Fibroblast of lung (primary cell): ENCODE measurements at regions not wholly inside any gene's neighbourhood (a gene's known extent, or its start where the extent isn't known, plus 50 kb on each side); places are given as distances from the start of the nearest gene placed in this dataset.

Source experiments
- DNase-seq, 2 donors: peaks; one replicate each; pipeline versions ENCODE4 v3.0.0 to v3.0.0-alpha.2; 2010; ENCODE audit warnings: low read depth in 2 of 2
- H2AFZ ChIP-seq: 2 replicates; pipeline ENCODE4 v1.5.1; 2012; ENCODE audit warnings: low read length, control low read depth, inconsistent platforms
- H3K27ac ChIP-seq: 2 replicates; pipeline ENCODE4 v1.5.1; 2011; ENCODE audit warnings: low read length, control low read depth; ENCODE audit not compliant: insufficient read depth
- H3K27me3 ChIP-seq: 2 replicates; pipeline ENCODE4 v1.5.1; 2011; ENCODE audit warnings: mild to moderate bottlenecking, low read length; ENCODE audit not compliant: control insufficient read depth, insufficient read depth
- H3K36me3 ChIP-seq: 2 replicates; pipeline ENCODE4 v1.5.1; 2011; ENCODE audit warnings: low read length; ENCODE audit not compliant: control insufficient read depth, insufficient read depth
- H3K4me1 ChIP-seq: 2 replicates; pipeline ENCODE4 v1.5.1; 2011; ENCODE audit warnings: low read length; ENCODE audit not compliant: control insufficient read depth, insufficient read depth; ENCODE audit errors: extremely low read depth
- H3K4me2 ChIP-seq: 2 replicates; pipeline ENCODE4 v1.5.1; 2011; ENCODE audit warnings: low read length, control low read depth; ENCODE audit not compliant: insufficient read depth; ENCODE audit errors: extremely low read depth
- H3K4me3 ChIP-seq, 4 experiments: fragments of 200-600 bp in 1 of 4; sonication (generic) in 1 of 4; replicated peaks in 1 of 4; 2 replicates each; pipeline ENCODE4 v1.5.1; 2011 to 2016; ENCODE audit warnings: low read length in 4 of 4, low read depth in 3 of 4, mild to moderate bottlenecking in 3 of 4, control low read depth in 2 of 4, inconsistent platforms in 1 of 4, mixed read lengths in 1 of 4; ENCODE audit not compliant: insufficient read depth in 1 of 4; ENCODE audit errors: control extremely low read depth in 1 of 4
- H3K79me2 ChIP-seq: 2 replicates; pipeline ENCODE4 v1.5.1; 2012; ENCODE audit warnings: mild to moderate bottlenecking, low read length, inconsistent platforms; ENCODE audit not compliant: control insufficient read depth, insufficient read depth
- H3K9ac ChIP-seq: 2 replicates; pipeline ENCODE4 v1.5.1; 2011; ENCODE audit warnings: mild to moderate bottlenecking, low read length, control low read depth; ENCODE audit not compliant: insufficient read depth
- H3K9me3 ChIP-seq: 2 replicates; pipeline ENCODE4 v1.5.1; 2012; ENCODE audit warnings: low read depth, low read length; ENCODE audit not compliant: control insufficient read depth, insufficient read depth
- H4K20me1 ChIP-seq: 2 replicates; pipeline ENCODE4 v1.5.1; 2011; ENCODE audit warnings: low read length; ENCODE audit not compliant: control insufficient read depth, insufficient read depth; ENCODE audit errors: extremely low read depth
- CTCF ChIP-seq, 2 donors: IDR thresholded peaks in 1 of 2; conservative IDR thresholded peaks in 1 of 2; 1 replicate in 1 of 2; 2 replicates in 1 of 2; pipeline ENCODE4 v1.5.1; 2011 to 2012; ENCODE audit warnings: low read length in 2 of 2, control low read depth in 1 of 2, inconsistent platforms in 1 of 2, low read depth in 1 of 2, mild to moderate bottlenecking in 1 of 2
- EZH2 ChIP-seq: IDR thresholded peaks from 2 replicates; pipeline ENCODE4 v1.5.1; 2012; ENCODE audit warnings: low read length, control low read depth, mild to moderate bottlenecking; ENCODE audit errors: missing control alignments

- no peaks in the 10 kb centered on the region for H3K36me3 ChIP-seq
- no peak overlapping the region for H3K27ac ChIP-seq
- H2AFZ ChIP-seq: no peak overlapping the region
- H3K27me3 ChIP-seq: no peaks in the 10 kb centered on the region
- no peak overlapping the region for H3K4me2 ChIP-seq
- H4K20me1 ChIP-seq: no peaks in the 10 kb centered on the region
- no peaks in the 10 kb centered on the region for H3K79me2 ChIP-seq
- no peaks in the 10 kb centered on the region for H3K9me3 ChIP-seq
- H3K9ac ChIP-seq: no peak overlapping the region
- H3K4me1 ChIP-seq: no peaks in the 10 kb centered on the region
- no peak overlapping the region for H3K4me3 ChIP-seq
- TF ChIP-seq EZH2 (no peak), CTCF (conservative IDR thresholded peaks at IDR 0.05 in 1 of 2, IDR thresholded peaks at IDR 0.05 in 1 of 2; ENCODE audit: low read depth in 1 of 2, low read length in 2 of 2) (no peak)
- no peak for DNase-seq
Measured at GRCh38 chr5:96609369-96609768, 52.8 kb upstream of the CAST start.

GRCh38 chr5:96610747-96611146, 51.4 kb upstream of the CAST start:
- Histone ChIP-seq H3K27ac (no peak overlapping the region), H3K4me3 (no peak overlapping the region), H3K4me1 (no peaks in the 10 kb centered on the region), H3K36me3 (no peaks in the 10 kb centered on the region), H4K20me1 (no peaks in the 10 kb centered on the region), H2AFZ (no peak overlapping the region), H3K4me2 (no peak overlapping the region), H3K27me3 (no peaks in the 10 kb centered on the region), H3K79me2 (no peaks in the 10 kb centered on the region), H3K9ac (no peak overlapping the region), H3K9me3 (no peaks in the 10 kb centered on the region)
- DNase-seq: no peak
- TF ChIP-seq CTCF (conservative IDR thresholded peaks at IDR 0.05 in 1 of 2, IDR thresholded peaks at IDR 0.05 in 1 of 2; ENCODE audit: low read depth in 1 of 2, low read length in 2 of 2): no peak
- TF ChIP-seq EZH2: no peak

- Histone ChIP-seq H4K20me1 (no peaks in the 10 kb centered on the region), H2AFZ (no peak overlapping the region), H3K4me1 (no peaks in the 10 kb centered on the region), H3K9me3 (no peaks in the 10 kb centered on the region), H3K27ac (no peak overlapping the region), H3K9ac (no peak overlapping the region), H3K36me3 (no peaks in the 10 kb centered on the region), H3K27me3 (no peaks in the 10 kb centered on the region), H3K4me2 (no peak overlapping the region), H3K4me3 (no peak overlapping the region), H3K79me2 (no peaks in the 10 kb centered on the region)
- TF ChIP-seq CTCF (conservative IDR thresholded peaks at IDR 0.05 in 1 of 2, IDR thresholded peaks at IDR 0.05 in 1 of 2; ENCODE audit: low read depth in 1 of 2, low read length in 2 of 2): no peak
- no peak for TF ChIP-seq EZH2
- DNase-seq: no peak
Measured at GRCh38 chr5:96611946-96612345, 50.2 kb upstream of the CAST start.
